Smooth muscle cell (in vitro differentiated cells): ENCODE measurements at regions not wholly inside any gene's neighbourhood (a gene's known extent, or its start where the extent isn't known, plus 50 kb on each side); places are given as distances from the start of the nearest gene placed in this dataset.

Experiments
- DNase-seq: peaks from one replicate; lab custom pipeline; 2025; ENCODE audit not compliant: unreplicated experiment; lab: John Stamatoyannopoulos, UW
- H2AFZ ChIP-seq: fragments of 200-600 bp; sonication (generic); 2 replicates; pipeline ENCODE4 v1.6.0; 2016; ENCODE audit warnings: antibody characterized with exemption, low read depth, mild to moderate bottlenecking
- H3F3A ChIP-seq: fragments of 200-600 bp; sonication (generic); 2 replicates; pipeline ENCODE4 v1.6.0; 2017; ENCODE audit warnings: antibody characterized with exemption, low read depth
- H3K27ac ChIP-seq: fragments of 200-600 bp; sonication (generic); 2 replicates; pipeline ENCODE4 v1.5.1; 2016; ENCODE audit warnings: low read depth, mild to moderate bottlenecking
- H3K27me3 ChIP-seq: fragments of 200-600 bp; sonication (generic); 2 replicates; pipeline ENCODE4 v1.6.1; 2016; ENCODE audit warnings: low read depth, mild to moderate bottlenecking
- H3K36me3 ChIP-seq: fragments of 200-600 bp; sonication (generic); 2 replicates; pipeline ENCODE4 v1.5.1; 2016; ENCODE audit warnings: low read depth
- H3K4me1 ChIP-seq: fragments of 200-600 bp; sonication (generic); 2 replicates; pipeline ENCODE4 v1.5.1; 2016; ENCODE audit warnings: low read depth
- H3K4me2 ChIP-seq: fragments of 200-600 bp; sonication (generic); 2 replicates; pipeline ENCODE4 v1.6.0; 2016; ENCODE audit warnings: mild to moderate bottlenecking
- H3K4me3 ChIP-seq: fragments of 200-600 bp; sonication (generic); 2 replicates; pipeline ENCODE4 v1.5.1; 2016; ENCODE audit warnings: mild to moderate bottlenecking
- H3K79me2 ChIP-seq: fragments of 200-600 bp; sonication (generic); 2 replicates; pipeline ENCODE4 v1.6.0; 2016; ENCODE audit warnings: low read depth, mild to moderate bottlenecking
- H3K9ac ChIP-seq: fragments of 200-600 bp; sonication (generic); 2 replicates; pipeline ENCODE4 v1.6.0; 2016; ENCODE audit warnings: low read depth
- H3K9me3 ChIP-seq: fragments of 200-600 bp; sonication (generic); replicated peaks from 2 replicates; pipeline ENCODE4 v1.5.1; 2016; ENCODE audit warnings: low read depth
- H4K20me1 ChIP-seq: fragments of 200-600 bp; sonication (generic); 2 replicates; pipeline ENCODE4 v1.6.0; 2016; ENCODE audit warnings: low read depth
- WGBS: methylation state at CpG from one replicate; pipeline ENCODE4 v1.1.7; 2016; ENCODE audit warnings: low lambda C conversion rate; 5-methylcytosine and 5-hydroxymethylcytosine counted together
- TF ChIP-seq, protein P1 (sequence below): fragments of 200-600 bp; sonication (generic); IDR thresholded peaks from 2 replicates; pipeline ENCODE4 v1.5.1; 2017; ENCODE audit warnings: borderline replicate concordance, mild to moderate bottlenecking, antibody characterized with exemption; ENCODE audit not compliant: insufficient read depth, poor library complexity, severe bottlenecking

DNA sequence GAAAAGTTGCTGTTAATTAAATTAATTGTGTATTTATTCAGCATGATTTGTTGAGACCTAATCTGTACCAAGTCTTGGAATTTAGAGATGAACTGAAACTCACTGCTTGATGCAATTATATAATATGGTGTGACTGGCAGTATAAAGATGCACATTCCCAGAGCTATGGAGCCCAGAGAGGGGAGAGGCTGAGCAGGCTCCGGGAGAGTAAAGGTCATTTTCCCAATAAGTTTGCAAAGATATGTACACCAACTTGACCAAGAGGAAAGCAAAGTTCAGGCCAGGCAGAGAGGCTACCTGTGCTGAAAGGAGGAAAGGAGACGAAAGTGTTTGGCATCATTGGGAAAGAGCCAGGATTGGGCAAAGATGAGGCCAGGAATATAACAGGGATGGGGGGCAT, 271.7 kb upstream of the KLF4 start:
- Histone ChIP-seq H3K9ac (no peak overlapping the region), H3F3A (no peaks in the 10 kb centered on the region), H3K4me2 (no peak overlapping the region), H3K27me3 (no peaks in the 10 kb centered on the region), H3K4me3 (no peak overlapping the region), H3K27ac (no peak overlapping the region), H2AFZ (no peak overlapping the region), H3K36me3 (no peaks in the 10 kb centered on the region), H3K9me3 (no peaks in the 10 kb centered on the region), H3K4me1 (no peaks in the 10 kb centered on the region), H4K20me1 (no peaks in the 10 kb centered on the region), H3K79me2 (no peaks in the 10 kb centered on the region)
- DNase-seq: no peak
- WGBS: 76% methylated on average over 2 of the region's 2 CpGs
- TF ChIP-seq, protein P1, sequence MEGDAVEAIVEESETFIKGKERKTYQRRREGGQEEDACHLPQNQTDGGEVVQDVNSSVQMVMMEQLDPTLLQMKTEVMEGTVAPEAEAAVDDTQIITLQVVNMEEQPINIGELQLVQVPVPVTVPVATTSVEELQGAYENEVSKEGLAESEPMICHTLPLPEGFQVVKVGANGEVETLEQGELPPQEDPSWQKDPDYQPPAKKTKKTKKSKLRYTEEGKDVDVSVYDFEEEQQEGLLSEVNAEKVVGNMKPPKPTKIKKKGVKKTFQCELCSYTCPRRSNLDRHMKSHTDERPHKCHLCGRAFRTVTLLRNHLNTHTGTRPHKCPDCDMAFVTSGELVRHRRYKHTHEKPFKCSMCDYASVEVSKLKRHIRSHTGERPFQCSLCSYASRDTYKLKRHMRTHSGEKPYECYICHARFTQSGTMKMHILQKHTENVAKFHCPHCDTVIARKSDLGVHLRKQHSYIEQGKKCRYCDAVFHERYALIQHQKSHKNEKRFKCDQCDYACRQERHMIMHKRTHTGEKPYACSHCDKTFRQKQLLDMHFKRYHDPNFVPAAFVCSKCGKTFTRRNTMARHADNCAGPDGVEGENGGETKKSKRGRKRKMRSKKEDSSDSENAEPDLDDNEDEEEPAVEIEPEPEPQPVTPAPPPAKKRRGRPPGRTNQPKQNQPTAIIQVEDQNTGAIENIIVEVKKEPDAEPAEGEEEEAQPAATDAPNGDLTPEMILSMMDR: no peak

DNA sequence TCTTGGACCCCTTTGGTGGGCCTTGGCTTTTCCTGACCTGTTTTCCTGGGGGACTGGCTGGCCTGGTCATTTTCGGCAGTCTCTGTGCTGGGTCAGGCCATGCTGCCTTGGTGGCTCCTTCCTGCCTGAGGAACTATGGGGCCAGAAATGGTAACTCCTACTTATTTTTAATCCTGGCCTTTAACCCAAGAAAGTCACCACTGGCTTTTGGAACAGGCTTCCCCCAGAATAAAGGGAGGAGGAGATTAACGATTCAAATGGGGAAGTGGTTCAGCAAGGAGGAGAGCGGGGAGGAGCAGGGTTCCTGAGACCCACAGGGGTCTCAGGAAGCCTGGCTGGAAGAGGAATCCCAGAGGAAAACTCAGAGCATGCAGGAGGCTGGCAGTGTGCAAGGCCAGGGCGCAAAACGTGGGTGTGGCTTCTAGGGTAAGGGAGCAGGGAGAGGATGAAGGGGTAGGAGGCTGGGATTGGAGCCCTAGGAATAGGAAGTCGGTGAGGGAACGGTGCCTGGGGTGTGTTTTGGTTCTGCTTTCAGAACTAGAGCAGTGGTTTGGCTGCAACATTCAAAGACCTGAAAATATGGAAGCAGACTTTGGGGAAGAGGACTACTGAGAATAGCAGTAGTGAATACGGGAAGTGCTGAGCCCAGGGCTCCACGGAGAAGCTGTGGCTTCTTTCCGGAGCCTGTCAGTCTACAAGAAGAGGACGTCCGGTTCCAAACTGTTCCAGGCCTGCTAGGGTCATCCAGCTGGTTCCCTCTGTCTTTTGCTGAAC, 271.1 kb upstream of the KLF4 start:
- H3K79me2 ChIP-seq: no peaks in the 10 kb centered on the region
- 91% methylated on average over 12 of the region's 12 CpGs for WGBS
- TF ChIP-seq, protein P1: no peak
- DNase-seq: no peak
- H3K9ac ChIP-seq: no peak overlapping the region
- no peaks in the 10 kb centered on the region for H3K27me3 ChIP-seq
- no peaks in the 10 kb centered on the region for H3K4me1 ChIP-seq
- H3K27ac ChIP-seq: no peak overlapping the region
- H3F3A ChIP-seq: no peaks in the 10 kb centered on the region
- no peaks in the 10 kb centered on the region for H3K36me3 ChIP-seq
- no peak overlapping the region for H3K4me3 ChIP-seq
- H3K4me2 ChIP-seq: no peak overlapping the region
- H3K9me3 ChIP-seq: no peaks in the 10 kb centered on the region
- H4K20me1 ChIP-seq: no peaks in the 10 kb centered on the region
- H2AFZ ChIP-seq: no peak overlapping the region

DNA sequence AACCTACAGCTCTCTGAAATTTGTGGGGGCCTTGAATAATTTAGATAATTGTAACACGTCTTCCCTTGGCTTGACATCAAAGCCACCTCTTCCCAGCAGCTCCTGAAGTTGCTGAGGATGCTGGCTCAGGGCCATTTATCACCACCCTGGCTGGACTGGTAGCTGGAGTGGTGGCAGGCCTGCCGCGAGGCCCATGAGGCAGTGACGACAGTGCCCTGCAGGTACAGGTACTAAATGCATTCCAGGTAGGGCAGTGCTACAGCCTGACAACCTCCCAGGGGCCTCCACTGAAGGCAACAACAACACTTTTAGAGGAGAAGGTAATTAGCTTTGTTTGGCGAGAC, 270.2 kb upstream of the KLF4 start:
- Histone ChIP-seq H4K20me1 (no peaks in the 10 kb centered on the region), H2AFZ (no peak overlapping the region), H3K79me2 (no peaks in the 10 kb centered on the region), H3K9me3 (no peaks in the 10 kb centered on the region), H3F3A (no peaks in the 10 kb centered on the region), H3K4me3 (no peak overlapping the region), H3K27me3 (no peaks in the 10 kb centered on the region), H3K4me1 (no peaks in the 10 kb centered on the region), H3K27ac (no peak overlapping the region), H3K4me2 (no peak overlapping the region), H3K9ac (no peak overlapping the region), H3K36me3 (no peaks in the 10 kb centered on the region)
- TF ChIP-seq, protein P1: no peak
- WGBS: 82% methylated on average over 5 of the region's 5 CpGs
- DNase-seq: no peak
